ENCODE measurements at regions not wholly inside any gene's neighbourhood (a gene's known extent, or its start where the extent isn't known, plus 50 kb on each side); places are given as distances from the start of the nearest gene placed in this dataset.

DNA sequence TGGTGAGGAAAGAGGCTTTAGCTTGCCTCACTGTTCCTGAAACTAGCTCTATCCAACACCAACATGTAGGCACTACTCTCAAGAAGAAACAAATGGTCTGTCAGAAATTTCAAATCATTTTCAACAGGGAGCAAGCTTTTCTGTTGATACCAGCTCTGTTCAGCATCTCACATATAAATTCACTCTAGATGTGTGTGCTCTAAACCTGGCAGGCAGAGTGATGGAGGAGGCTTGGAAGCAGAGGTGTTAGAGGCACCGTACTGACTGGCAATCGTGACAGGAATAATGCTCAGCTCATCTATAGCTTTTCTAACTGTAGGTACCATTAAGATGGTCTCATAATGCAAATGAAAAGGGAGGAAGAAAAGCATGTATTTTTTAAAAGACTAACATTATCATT, 597.2 kb upstream of the NECTIN3 start:
- TF ChIP-seq, protein P1, sequence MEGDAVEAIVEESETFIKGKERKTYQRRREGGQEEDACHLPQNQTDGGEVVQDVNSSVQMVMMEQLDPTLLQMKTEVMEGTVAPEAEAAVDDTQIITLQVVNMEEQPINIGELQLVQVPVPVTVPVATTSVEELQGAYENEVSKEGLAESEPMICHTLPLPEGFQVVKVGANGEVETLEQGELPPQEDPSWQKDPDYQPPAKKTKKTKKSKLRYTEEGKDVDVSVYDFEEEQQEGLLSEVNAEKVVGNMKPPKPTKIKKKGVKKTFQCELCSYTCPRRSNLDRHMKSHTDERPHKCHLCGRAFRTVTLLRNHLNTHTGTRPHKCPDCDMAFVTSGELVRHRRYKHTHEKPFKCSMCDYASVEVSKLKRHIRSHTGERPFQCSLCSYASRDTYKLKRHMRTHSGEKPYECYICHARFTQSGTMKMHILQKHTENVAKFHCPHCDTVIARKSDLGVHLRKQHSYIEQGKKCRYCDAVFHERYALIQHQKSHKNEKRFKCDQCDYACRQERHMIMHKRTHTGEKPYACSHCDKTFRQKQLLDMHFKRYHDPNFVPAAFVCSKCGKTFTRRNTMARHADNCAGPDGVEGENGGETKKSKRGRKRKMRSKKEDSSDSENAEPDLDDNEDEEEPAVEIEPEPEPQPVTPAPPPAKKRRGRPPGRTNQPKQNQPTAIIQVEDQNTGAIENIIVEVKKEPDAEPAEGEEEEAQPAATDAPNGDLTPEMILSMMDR (IDR thresholded peaks at IDR 0.05; ENCODE audit: low read depth, low read length, missing input control), result no peak
- TF ChIP-seq SP1 (IDR thresholded peaks at IDR 0.05), result no peak
- TF ChIP-seq, protein P2, sequence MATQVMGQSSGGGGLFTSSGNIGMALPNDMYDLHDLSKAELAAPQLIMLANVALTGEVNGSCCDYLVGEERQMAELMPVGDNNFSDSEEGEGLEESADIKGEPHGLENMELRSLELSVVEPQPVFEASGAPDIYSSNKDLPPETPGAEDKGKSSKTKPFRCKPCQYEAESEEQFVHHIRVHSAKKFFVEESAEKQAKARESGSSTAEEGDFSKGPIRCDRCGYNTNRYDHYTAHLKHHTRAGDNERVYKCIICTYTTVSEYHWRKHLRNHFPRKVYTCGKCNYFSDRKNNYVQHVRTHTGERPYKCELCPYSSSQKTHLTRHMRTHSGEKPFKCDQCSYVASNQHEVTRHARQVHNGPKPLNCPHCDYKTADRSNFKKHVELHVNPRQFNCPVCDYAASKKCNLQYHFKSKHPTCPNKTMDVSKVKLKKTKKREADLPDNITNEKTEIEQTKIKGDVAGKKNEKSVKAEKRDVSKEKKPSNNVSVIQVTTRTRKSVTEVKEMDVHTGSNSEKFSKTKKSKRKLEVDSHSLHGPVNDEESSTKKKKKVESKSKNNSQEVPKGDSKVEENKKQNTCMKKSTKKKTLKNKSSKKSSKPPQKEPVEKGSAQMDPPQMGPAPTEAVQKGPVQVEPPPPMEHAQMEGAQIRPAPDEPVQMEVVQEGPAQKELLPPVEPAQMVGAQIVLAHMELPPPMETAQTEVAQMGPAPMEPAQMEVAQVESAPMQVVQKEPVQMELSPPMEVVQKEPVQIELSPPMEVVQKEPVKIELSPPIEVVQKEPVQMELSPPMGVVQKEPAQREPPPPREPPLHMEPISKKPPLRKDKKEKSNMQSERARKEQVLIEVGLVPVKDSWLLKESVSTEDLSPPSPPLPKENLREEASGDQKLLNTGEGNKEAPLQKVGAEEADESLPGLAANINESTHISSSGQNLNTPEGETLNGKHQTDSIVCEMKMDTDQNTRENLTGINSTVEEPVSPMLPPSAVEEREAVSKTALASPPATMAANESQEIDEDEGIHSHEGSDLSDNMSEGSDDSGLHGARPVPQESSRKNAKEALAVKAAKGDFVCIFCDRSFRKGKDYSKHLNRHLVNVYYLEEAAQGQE (IDR thresholded peaks at IDR 0.05), result no peak
- TF ChIP-seq, protein P3, sequence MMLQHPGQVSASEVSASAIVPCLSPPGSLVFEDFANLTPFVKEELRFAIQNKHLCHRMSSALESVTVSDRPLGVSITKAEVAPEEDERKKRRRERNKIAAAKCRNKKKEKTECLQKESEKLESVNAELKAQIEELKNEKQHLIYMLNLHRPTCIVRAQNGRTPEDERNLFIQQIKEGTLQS (IDR thresholded peaks at IDR 0.05), result no peak
